ENCODE measurements at regions not wholly inside any gene's neighbourhood (a gene's known extent, or its start where the extent isn't known, plus 50 kb on each side); places are given as distances from the start of the nearest gene placed in this dataset.

GRCh38 chr10:28160866-28161405, 141.9 kb downstream of the MPP7 start:
- no peaks in the 10 kb centered on the region for H3K36me3 ChIP-seq
- no peak for TF ChIP-seq POLR2A (IDR thresholded peaks at IDR 0.05)
- no peak for TF ChIP-seq POLR2AphosphoS5 (IDR thresholded peaks at IDR 0.05)
- no peak for TF ChIP-seq CTCF (IDR thresholded peaks at IDR 0.05)
- no peak for TF ChIP-seq EP300 (IDR thresholded peaks at IDR 0.05)
- peaks cover 0 to 10% (median 0%) of the 10 kb centered on the region in 3 donors for H3K4me1 ChIP-seq
- no peak for ATAC-seq
- no peaks in the 10 kb centered on the region for H3K27me3 ChIP-seq
- H3K9me3 ChIP-seq, result no peaks in the 10 kb centered on the region
- no peak overlapping the region for H3K27ac ChIP-seq
- WGBS, 2 donors (ENCODE audit: low coverage in 1 of 2), result 14 to 35% methylated on average over 6 of the region's 6 CpGs
- no peak overlapping the region for H3K4me3 ChIP-seq

- no peak overlapping the region for H3K4me3 ChIP-seq
- no peak overlapping the region for H3K27ac ChIP-seq
- H3K36me3 ChIP-seq, result no peaks in the 10 kb centered on the region
- peaks cover 0 to 20% (median 0%) of the 10 kb centered on the region in 3 donors for H3K4me1 ChIP-seq
- no peaks in the 10 kb centered on the region for H3K9me3 ChIP-seq
- TF ChIP-seq EP300 (IDR thresholded peaks at IDR 0.05) (no peak), POLR2AphosphoS5 (IDR thresholded peaks at IDR 0.05) (no peak), CTCF (IDR thresholded peaks at IDR 0.05) (no peak), POLR2A (IDR thresholded peaks at IDR 0.05) (no peak)
- no peak for ATAC-seq
- H3K27me3 ChIP-seq, result no peaks in the 10 kb centered on the region
Measured at GRCh38 chr10:28157379-28157778, 145.5 kb downstream of the MPP7 start.

- H3K4me1 ChIP-seq, result peaks cover 0 to 11% (median 0%) of the 10 kb centered on the region in 3 donors
- no peak overlapping the region for H3K4me3 ChIP-seq
- 71 to 81% methylated on average over 1 of the region's 1 CpG for WGBS, 2 donors (ENCODE audit: low coverage in 1 of 2)
- TF ChIP-seq POLR2A (IDR thresholded peaks at IDR 0.05), result no peak
- no peak for TF ChIP-seq POLR2AphosphoS5 (IDR thresholded peaks at IDR 0.05)
- no peak for TF ChIP-seq EP300 (IDR thresholded peaks at IDR 0.05)
- no peak for TF ChIP-seq CTCF (IDR thresholded peaks at IDR 0.05)
- no peaks in the 10 kb centered on the region for H3K36me3 ChIP-seq
- no peaks in the 10 kb centered on the region for H3K27me3 ChIP-seq
- H3K9me3 ChIP-seq, result no peaks in the 10 kb centered on the region
- no peak for ATAC-seq
- no peak overlapping the region for H3K27ac ChIP-seq
Measured at GRCh38 chr10:28155726-28156125, 147.1 kb downstream of the MPP7 start.

GRCh38 chr10:28151636-28152035, 151.2 kb downstream of the MPP7 start:
- 72 to 81% methylated on average over 3 of the region's 3 CpGs for WGBS, 2 donors (ENCODE audit: low coverage in 1 of 2)
- Histone ChIP-seq H3K9me3 (no peaks in the 10 kb centered on the region), H3K4me3 (no peak overlapping the region), H3K27me3 (no peaks in the 10 kb centered on the region), H3K4me1 (peaks cover 0 to 10% (median 0%) of the 10 kb centered on the region in 3 donors), H3K36me3 (peaks cover 0 to 12% of the 10 kb centered on the region in 2 donors), H3K27ac (no peak overlapping the region)
- no peak for ATAC-seq
- TF ChIP-seq POLR2AphosphoS5 (IDR thresholded peaks at IDR 0.05), result no peak
- no peak for TF ChIP-seq POLR2A (IDR thresholded peaks at IDR 0.05)
- no peak for TF ChIP-seq EP300 (IDR thresholded peaks at IDR 0.05)
- no peak for TF ChIP-seq CTCF (IDR thresholded peaks at IDR 0.05)

- TF ChIP-seq CTCF (IDR thresholded peaks at IDR 0.05) (no peak), EP300 (IDR thresholded peaks at IDR 0.05) (no peak), POLR2AphosphoS5 (IDR thresholded peaks at IDR 0.05) (no peak), POLR2A (IDR thresholded peaks at IDR 0.05) (no peak)
- H3K9me3 ChIP-seq, result no peaks in the 10 kb centered on the region
- peaks cover 0 to 10% (median 0%) of the 10 kb centered on the region in 3 donors for H3K4me1 ChIP-seq
- H3K4me3 ChIP-seq, result no peak overlapping the region
- H3K36me3 ChIP-seq, result peaks cover 0 to 12% of the 10 kb centered on the region in 2 donors
- ATAC-seq, result no peak
- 83 to 86% methylated on average over 4 to 7 of the region's 7 CpGs for WGBS, 2 donors (ENCODE audit: low coverage in 1 of 2)
- no peaks in the 10 kb centered on the region for H3K27me3 ChIP-seq
- H3K27ac ChIP-seq, result no peak overlapping the region
Measured at GRCh38 chr10:28149746-28150145, 150.9 kb upstream of the ODAD2 start.
